Heart left ventricle (tissue), 13 donors: ENCODE measurements at regions not wholly inside any gene's neighbourhood (a gene's known extent, or its start where the extent isn't known, plus 50 kb on each side); places are given as distances from the start of the nearest gene placed in this dataset.

Experiments used
- POLR2A ChIP-seq, 2 donors: fragments of 450-650 bp; IDR thresholded peaks; one replicate each; pipeline ENCODE4 v1.6.1; 2017; ENCODE audit warnings: antibody characterized with exemption in 2 of 2, mild to moderate bottlenecking in 2 of 2, moderate library complexity in 2 of 2
- TF ChIP-seq, protein P1 (sequence below), 12 donors: fragments of 200-600 bp; sonication (generic) in 4 of 12; IDR thresholded peaks; one replicate each; pipeline versions ENCODE4 v1.5.0 to v1.8.0; 2018 to 2022; ENCODE audit warnings: antibody characterized with exemption in 12 of 12, mild to moderate bottlenecking in 5 of 12
- donor health status: ischemic (EF 13 %, LVEDD 7.1; RV severe dilation, severe dysfunction).
- donor health status: DM: no; HTN: yes; CAD: no.
- donor health status: DM: no; HTN: no; CAD: no.
- donor health status: ischemic (EF 25% LVEDD 6.9; RV normal size, moderate dysfunction).
- donor health status: ischemic (EF 25% LVEDD 5.7; RV mildly dilated, moderate dysfunction).
- donor health status: ischemic (EF 35%, LVEDD 5.7; RV mildly dilated, moderate dysfunction).
- donor health status: nonischemic (EF 11% LVEDD 7.7; RV severe dilation, severe dysfunction).
- donor health status: DM: yes; HTN: yes; CAD: no.
- donor health status: PGD.
- donor health status: ischemic (EF 29% LVEDD 5.4; RV normal size, mild dysfunction).
- donor health status: nonischemic (EF 23%, LVEDD 6.1; RV moderate dilation, normal function).

DNA sequence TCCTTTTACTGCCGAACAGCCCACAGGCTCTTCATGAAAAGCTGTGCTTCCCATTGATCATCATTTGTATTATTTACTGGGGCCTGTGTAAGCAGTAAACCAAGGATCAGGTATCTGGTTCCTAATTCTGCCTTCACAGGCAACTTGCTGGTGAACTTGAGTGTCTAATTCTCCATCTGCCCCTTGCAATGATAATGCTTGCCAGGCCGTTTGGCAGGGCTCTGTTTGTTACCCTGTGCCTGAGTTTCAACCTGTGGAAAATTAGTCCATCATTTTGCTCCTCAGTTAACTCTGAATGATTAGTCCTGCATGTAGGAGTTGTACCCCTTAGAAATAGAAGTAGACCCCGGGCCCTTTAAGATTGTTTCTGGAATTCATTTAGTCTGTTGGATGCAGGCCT lies 298.4 kb upstream of the CADM1 start:
- TF ChIP-seq, protein P1, sequence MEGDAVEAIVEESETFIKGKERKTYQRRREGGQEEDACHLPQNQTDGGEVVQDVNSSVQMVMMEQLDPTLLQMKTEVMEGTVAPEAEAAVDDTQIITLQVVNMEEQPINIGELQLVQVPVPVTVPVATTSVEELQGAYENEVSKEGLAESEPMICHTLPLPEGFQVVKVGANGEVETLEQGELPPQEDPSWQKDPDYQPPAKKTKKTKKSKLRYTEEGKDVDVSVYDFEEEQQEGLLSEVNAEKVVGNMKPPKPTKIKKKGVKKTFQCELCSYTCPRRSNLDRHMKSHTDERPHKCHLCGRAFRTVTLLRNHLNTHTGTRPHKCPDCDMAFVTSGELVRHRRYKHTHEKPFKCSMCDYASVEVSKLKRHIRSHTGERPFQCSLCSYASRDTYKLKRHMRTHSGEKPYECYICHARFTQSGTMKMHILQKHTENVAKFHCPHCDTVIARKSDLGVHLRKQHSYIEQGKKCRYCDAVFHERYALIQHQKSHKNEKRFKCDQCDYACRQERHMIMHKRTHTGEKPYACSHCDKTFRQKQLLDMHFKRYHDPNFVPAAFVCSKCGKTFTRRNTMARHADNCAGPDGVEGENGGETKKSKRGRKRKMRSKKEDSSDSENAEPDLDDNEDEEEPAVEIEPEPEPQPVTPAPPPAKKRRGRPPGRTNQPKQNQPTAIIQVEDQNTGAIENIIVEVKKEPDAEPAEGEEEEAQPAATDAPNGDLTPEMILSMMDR (IDR thresholded peaks at IDR 0.05), result no peak
- TF ChIP-seq POLR2A (IDR thresholded peaks at IDR 0.05), result no peak
